Activated naive CD4-positive, alpha-beta T cell treated with anti-CD3 and anti-CD28 coated beads for 36 hours (primary cell): ENCODE measurements at regions not wholly inside any gene's neighbourhood (a gene's known extent, or its start where the extent isn't known, plus 50 kb on each side); places are given as distances from the start of the nearest gene placed in this dataset.

Experiments
- CTCF ChIA-PET: fragments of 350-600 bp; sonication (Branson Sonifier 250); formaldehyde crosslinking; loops from one replicate; lab custom pipeline; 2021; ENCODE audit warnings: antibody characterized with exemption; lab: Charles Lee
- DNase-seq: peaks from one replicate; pipeline ENCODE4 v3.0.0-alpha.2; 2020
- H3K27ac Mint-ChIP-seq: one replicate; pipeline ENCODE4 v1.8.0; 2021; ENCODE audit warnings: mild to moderate bottlenecking, mixed read lengths
- H3K27me3 Mint-ChIP-seq: one replicate; pipeline ENCODE4 v1.8.0; 2021; ENCODE audit warnings: low read depth, mixed read lengths
- H3K36me3 Mint-ChIP-seq: one replicate; pipeline ENCODE4 v1.8.0; 2021; ENCODE audit warnings: low read depth, mixed read lengths
- H3K4me1 Mint-ChIP-seq: one replicate; pipeline ENCODE4 v1.8.0; 2021; ENCODE audit warnings: low read depth, mixed read lengths
- H3K4me3 Mint-ChIP-seq: one replicate; pipeline ENCODE4 v1.8.0; 2021; ENCODE audit warnings: mild to moderate bottlenecking, moderate library complexity, mixed read lengths
- H3K9me3 Mint-ChIP-seq: one replicate; pipeline ENCODE4 v1.8.0; 2021; ENCODE audit warnings: mixed read lengths
- intact Hi-C: fragments of 100-400 bp; cut with micrococcal nuclease; formaldehyde crosslinking; loops from one replicate; pipeline ENCODE4 v1.15.1; 2023

DNA sequence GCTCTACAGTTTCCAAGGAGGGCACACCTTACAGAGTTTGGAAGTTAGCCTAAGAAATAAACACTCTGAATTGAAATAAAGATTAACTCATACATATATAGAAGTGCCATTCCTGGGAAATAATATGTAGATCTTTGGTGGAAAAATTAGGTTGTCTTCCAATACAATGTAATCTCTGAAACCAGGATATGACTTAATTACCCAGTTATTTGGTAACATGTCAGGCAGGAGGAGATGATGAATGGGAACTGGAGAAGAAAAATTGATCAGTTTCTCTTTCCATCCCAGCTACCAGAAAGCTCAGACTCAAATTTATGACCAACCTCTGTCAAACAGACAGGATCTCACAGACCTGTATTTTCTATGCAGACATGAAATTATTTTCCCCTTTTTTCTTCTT lies 215.2 kb upstream of the SNX2 start:
- no peak for DNase-seq
- Mint-ChIP-seq H3K4me3 (no peak overlapping the region), H3K4me1 (no peaks in the 10 kb centered on the region), H3K27me3 (no peaks in the 10 kb centered on the region), H3K36me3 (no peaks in the 10 kb centered on the region), H3K27ac (no peak overlapping the region), H3K9me3 (no peaks in the 10 kb centered on the region)
- intact Hi-C loops: no loop called here
- CTCF ChIA-PET: no interaction called here

DNA sequence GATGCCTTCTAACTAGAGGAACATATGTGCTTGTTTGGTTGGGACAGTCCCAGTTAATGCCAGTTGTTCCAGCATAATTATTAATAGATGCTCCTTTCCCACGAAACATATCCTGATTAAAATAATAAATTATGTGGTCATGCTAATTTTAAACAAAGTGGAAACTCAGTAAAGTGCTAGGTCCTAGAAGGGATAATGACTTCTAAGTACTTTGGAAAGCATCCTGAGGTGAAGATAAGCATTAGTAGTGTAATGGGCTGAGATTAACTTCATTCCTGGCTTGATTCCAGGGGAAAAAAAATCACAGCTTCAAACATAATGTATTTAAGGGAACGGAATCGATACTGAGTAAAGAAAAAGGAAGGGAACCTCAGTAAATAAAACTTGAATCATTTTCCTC lies 213.7 kb upstream of the SNX2 start:
- Mint-ChIP-seq H3K27me3 (peaks cover 2% of the 10 kb centered on the region), H3K27ac (no peak overlapping the region), H3K36me3 (no peaks in the 10 kb centered on the region), H3K4me3 (no peak overlapping the region), H3K9me3 (no peaks in the 10 kb centered on the region), H3K4me1 (no peaks in the 10 kb centered on the region)
- no peak for DNase-seq
- intact Hi-C loops: no loop called here
- CTCF ChIA-PET: no interaction called here

DNA sequence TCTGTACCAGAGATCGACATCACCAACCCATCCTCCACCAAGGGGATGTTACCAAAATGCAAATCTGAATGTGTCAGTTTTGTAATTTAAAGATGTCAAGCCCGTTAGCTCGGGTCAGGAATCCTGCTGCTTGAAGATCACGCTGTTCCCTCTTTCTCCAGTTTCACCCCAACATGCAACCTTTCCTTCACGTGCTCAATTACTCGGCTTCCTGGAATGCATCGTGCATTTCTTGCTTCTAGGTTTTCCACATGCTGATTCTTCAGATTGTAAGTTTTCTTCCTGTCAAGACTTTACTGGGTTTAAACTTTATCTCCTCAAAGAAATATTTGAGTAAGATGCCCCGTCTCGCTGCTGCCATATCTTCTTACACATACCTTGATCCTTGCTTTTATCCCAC lies 209.5 kb upstream of the SNX2 start:
- Mint-ChIP-seq H3K27me3 (peaks cover 2% of the 10 kb centered on the region), H3K27ac (no peak overlapping the region), H3K36me3 (no peaks in the 10 kb centered on the region), H3K9me3 (no peaks in the 10 kb centered on the region), H3K4me3 (no peak overlapping the region), H3K4me1 (no peaks in the 10 kb centered on the region)
- DNase-seq: no peak
- intact Hi-C loops: no loop called here
- CTCF ChIA-PET: no interaction called here

DNA sequence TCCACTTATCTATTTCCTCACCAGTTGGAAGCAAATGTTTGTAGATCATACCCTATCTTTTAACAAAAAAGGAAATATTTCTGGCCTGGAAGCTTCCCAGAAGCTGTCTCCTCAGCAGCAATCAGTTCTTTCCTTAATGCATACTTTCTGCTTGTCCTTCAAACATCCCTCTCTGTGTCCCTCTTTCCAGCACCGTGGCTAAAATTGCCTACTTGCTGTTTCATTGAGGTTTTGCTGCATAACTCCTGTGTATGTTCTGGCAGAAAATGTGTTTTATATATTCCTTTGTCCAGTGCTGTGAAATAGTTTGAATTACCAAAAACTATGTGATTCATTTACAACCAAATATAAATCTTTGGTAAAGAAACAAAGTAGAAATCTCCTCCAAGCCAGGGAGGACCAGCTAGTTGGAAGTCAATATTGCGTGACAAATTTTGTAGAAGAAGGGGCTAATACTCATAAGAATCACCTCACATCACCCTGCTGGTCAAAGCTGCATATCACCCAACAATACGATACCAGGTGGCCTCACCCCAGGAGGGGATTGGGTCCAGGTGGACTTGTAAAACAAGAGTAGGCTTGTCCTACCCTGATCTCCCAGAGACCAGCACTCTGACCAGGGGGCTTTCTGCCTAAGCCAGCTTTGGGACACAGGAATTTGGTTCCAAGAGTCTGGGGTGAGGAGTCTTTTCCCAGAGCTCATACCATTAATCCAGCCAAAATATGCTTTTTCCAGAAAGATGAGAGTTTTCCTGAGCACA lies 198.4 kb upstream of the SNX2 start:
- no peak for DNase-seq
- Mint-ChIP-seq H3K4me1 (no peaks in the 10 kb centered on the region), H3K9me3 (peaks cover 2% of the 10 kb centered on the region), H3K27ac (no peak overlapping the region), H3K4me3 (no peak overlapping the region), H3K27me3 (peaks cover 7% of the 10 kb centered on the region), H3K36me3 (no peaks in the 10 kb centered on the region)
- intact Hi-C loops: no loop called here
- CTCF ChIA-PET: no interaction called here

DNA sequence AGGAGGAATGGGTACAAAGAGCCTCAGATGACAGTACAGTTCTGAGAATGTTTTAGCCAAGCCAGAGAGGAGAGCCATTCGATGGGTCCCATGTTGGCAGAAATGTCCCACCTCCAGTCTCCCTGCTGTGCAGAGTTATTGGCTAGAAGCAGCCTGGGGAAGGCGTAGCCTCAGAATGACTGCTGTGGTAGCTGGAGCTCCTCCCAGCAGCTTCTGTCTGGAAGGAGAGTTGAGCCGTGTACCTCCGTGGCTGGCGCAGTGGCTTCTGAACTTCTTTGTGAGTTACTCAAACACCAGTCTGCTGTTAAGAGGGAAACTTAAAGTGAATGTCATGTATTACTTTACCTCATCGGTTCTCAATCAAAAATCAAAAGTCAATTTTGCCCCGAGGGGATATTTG lies 193.3 kb upstream of the SNX2 start:
- no peaks in the 10 kb centered on the region for H3K36me3 Mint-ChIP-seq
- H3K27me3 Mint-ChIP-seq: peaks cover 4% of the 10 kb centered on the region
- CTCF ChIA-PET: no interaction called here
- no peak for DNase-seq
- no peaks in the 10 kb centered on the region for H3K4me1 Mint-ChIP-seq
- no peak overlapping the region for H3K27ac Mint-ChIP-seq
- H3K4me3 Mint-ChIP-seq: no peak overlapping the region
- H3K9me3 Mint-ChIP-seq: no peaks in the 10 kb centered on the region
- intact Hi-C loops: no loop called here

DNA sequence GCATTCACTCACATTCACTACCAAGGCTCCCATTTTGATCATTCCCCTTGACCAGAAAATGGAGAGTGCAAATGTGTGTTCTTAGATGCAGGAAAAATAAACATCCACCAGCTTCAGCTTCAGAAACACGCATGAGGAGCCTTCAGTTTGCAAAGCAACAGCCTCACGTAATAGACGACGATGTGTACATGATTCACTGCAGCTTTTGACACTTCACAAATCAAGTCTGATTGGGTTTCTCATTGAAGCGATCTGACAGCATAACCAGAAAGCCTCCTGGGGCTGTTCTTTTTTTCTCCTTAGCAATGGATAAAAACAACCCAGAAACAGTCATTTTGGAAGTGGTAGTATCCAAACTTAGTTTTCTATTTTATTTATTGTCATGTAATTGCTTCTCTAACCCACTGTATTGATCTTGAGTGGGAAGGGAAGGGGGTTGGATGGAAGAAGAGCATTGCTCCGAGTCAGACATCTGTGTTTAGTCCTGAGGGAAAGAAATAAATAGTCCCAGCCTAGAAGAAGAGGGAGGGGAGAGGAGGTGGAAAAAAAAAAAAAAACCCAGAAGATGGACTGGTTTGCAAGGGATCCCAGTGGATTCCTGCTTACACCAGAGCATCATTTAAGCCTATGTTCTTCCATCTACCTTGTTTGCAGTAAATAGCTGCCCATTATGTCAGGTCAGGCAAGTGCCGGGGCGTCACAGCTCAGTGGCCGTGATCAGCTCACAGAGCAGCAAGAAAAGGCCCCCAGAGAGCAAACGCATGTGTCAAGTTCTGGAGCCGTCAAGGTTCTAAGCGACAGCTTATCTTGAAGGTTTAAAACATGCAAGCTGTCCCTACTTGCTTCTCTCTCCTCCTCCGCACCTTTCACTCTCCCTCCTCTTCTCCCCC lies 190.2 kb upstream of the SNX2 start:
- intact Hi-C loops: no loop called here
- Mint-ChIP-seq H3K4me3 (no peak overlapping the region), H3K27ac (no peak overlapping the region), H3K4me1 (no peaks in the 10 kb centered on the region), H3K27me3 (peaks cover 4% of the 10 kb centered on the region), H3K9me3 (no peaks in the 10 kb centered on the region), H3K36me3 (no peaks in the 10 kb centered on the region)
- CTCF ChIA-PET: no interaction called here
- no peak for DNase-seq

DNA sequence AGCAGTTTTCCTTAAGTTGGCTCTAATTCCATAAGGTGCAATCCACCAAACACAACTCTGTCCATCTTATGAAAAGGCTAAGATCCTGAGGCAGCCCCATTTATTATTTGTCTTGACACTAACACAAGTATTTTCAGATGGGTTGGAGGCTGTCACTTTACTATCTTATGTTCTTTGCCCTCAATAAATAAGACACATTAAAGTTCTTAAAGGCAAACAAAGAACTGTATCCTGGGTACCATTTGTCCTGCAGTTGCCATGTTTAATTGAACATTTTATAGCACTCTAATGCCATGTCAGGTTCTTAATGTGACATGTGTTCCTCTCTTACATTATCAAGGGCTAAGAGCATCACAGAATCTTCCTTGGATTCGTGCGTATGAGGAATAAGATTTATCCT lies 189.5 kb upstream of the SNX2 start:
- intact Hi-C loops: no loop called here
- H3K27ac Mint-ChIP-seq: no peak overlapping the region
- H3K36me3 Mint-ChIP-seq: no peaks in the 10 kb centered on the region
- CTCF ChIA-PET: no interaction called here
- H3K27me3 Mint-ChIP-seq: peaks cover 1% of the 10 kb centered on the region
- H3K4me1 Mint-ChIP-seq: no peaks in the 10 kb centered on the region
- no peak overlapping the region for H3K4me3 Mint-ChIP-seq
- no peaks in the 10 kb centered on the region for H3K9me3 Mint-ChIP-seq
- no peak for DNase-seq

DNA sequence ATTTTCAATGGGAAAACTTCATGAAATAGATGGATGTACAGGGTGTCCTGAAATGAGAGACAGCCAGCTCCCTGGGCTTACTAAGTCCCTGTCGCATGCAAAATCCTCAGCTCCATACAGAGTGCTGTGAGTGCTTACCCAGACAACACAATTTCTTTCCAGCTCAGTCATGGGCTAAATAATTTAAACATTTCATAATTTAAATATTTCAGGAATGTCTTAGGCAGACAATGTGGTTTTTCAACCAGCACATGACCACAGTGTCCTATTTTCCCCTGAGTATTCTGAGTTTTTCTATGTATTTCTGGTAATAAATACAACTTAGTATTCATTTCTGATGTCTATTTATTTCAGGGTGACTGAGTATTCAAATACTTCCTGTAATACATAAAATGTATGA lies 188.5 kb upstream of the SNX2 start:
- Mint-ChIP-seq H3K4me3 (no peak overlapping the region), H3K27me3 (no peaks in the 10 kb centered on the region), H3K27ac (no peak overlapping the region), H3K4me1 (no peaks in the 10 kb centered on the region), H3K9me3 (no peaks in the 10 kb centered on the region), H3K36me3 (no peaks in the 10 kb centered on the region)
- CTCF ChIA-PET: no interaction called here
- DNase-seq: no peak
- intact Hi-C loops: no loop called here

DNA sequence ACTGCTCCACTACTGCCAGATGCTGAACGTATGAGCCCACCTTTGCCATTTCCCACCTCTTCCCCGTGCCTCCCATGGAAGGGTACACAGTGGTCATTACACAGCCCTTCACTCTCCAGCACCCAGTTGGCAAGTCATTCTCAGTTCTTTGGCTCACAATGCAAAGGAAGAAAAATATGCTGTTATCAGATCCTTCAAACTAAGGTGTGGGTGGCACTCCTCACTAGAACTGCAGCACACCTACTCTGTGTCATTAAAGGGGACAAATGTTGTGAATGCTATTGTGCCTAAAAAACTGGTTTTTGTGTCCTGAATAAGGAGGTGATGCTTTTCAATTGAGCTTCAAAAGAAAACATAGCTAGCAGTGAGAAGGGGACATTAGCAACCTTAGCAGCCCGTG lies 183.1 kb upstream of the SNX2 start:
- CTCF ChIA-PET: no interaction called here

DNA sequence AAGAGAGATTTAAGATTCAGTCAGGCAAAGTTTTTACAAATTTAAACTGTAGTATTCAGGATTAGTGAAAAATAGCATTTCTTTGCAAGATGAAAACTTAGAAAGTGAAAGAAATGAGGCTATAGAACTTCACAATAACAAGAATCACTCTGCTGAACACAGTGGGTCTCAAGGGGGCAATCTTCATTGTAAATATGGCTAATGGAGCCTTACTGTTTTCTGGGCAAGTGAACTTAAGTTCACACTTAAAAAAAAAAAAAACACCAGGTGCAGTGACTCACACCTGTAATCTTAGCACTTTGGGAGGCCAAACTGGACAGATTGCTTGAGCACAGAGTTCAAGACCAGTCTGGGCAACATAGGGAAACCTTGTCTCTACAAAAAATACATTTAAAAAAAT lies 175.9 kb upstream of the SNX2 start:
- Mint-ChIP-seq H3K36me3 (no peaks in the 10 kb centered on the region), H3K27ac (no peak overlapping the region), H3K9me3 (no peaks in the 10 kb centered on the region), H3K4me3 (no peak overlapping the region), H3K4me1 (no peaks in the 10 kb centered on the region), H3K27me3 (peaks cover 4% of the 10 kb centered on the region)
- intact Hi-C loops: no loop called here
- CTCF ChIA-PET: no interaction called here
- DNase-seq: no peak

More for the DNA sequence above, 183.1 kb upstream of the SNX2 start:
- no peak for DNase-seq
- Mint-ChIP-seq H3K27ac (no peak overlapping the region), H3K9me3 (no peaks in the 10 kb centered on the region), H3K4me1 (no peaks in the 10 kb centered on the region), H3K4me3 (no peak overlapping the region), H3K36me3 (no peaks in the 10 kb centered on the region), H3K27me3 (no peaks in the 10 kb centered on the region)
- intact Hi-C loops: no loop called here

DNA sequence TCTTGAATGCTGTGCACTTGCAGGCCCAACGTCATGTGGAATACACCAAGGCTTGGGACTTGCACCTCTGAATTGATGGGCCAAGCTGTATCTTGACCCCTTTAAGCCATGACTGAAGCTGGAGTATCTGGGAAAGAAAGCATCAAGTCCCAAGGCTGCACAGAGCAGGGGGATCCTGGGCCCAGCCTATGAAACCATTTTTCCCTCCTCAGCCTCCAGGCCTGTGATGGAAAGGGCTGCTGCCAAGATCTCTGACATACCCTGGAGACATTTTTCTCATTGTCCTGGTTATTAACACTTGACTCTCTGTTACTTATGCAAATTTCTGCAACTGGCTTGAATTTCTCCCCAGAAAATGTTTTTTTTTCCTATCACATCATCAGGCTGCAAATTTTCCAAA lies 174.0 kb upstream of the SNX2 start:
- intact Hi-C loops: no loop called here
- Mint-ChIP-seq H3K4me3 (no peak overlapping the region), H3K27me3 (peaks cover 8% of the 10 kb centered on the region), H3K36me3 (no peaks in the 10 kb centered on the region), H3K27ac (no peak overlapping the region), H3K9me3 (no peaks in the 10 kb centered on the region), H3K4me1 (no peaks in the 10 kb centered on the region)
- CTCF ChIA-PET: no interaction called here
- DNase-seq: no peak

DNA sequence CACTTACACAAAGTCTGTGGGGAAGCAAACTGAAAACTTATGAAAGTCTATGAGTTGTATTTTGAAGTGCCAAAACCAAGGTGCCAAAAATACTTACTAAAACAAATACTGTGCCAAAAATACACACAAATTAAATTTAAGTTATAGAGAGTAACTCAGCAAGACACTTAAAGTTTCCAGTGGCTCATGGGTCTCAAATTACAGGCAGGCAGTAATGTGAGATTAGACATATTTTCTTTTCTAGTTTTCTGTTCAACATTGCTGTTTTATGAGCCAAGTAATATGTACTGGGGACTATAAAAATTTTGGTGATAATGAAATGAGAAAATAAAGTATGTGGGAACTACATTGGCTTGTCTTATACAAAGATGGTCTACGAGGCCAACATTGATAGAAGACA lies 172.2 kb upstream of the SNX2 start:
- Mint-ChIP-seq H3K4me3 (no peak overlapping the region), H3K4me1 (no peaks in the 10 kb centered on the region), H3K27me3 (peaks cover 10% of the 10 kb centered on the region), H3K27ac (no peak overlapping the region), H3K36me3 (no peaks in the 10 kb centered on the region), H3K9me3 (no peaks in the 10 kb centered on the region)
- CTCF ChIA-PET: no interaction called here
- no peak for DNase-seq
- intact Hi-C loops: no loop called here

DNA sequence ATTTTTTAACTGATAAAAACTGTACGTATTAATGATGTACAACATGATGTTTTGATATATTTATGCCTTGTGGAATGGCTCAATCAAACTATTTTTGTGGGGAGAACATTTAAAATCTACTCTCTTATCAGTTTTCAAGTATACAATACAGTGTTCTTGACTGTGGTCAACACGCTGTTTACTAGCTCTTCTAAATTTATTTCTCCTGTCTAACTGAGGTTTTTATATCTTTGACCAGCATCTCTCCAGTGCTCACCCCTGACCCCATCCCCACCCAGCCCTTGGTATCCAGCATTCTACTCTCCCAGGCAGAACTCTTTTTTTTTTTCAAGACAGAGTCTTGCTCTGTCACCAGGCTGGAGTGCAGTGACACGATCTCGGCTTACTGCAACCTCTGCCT lies 169.6 kb upstream of the SNX2 start:
- no peaks in the 10 kb centered on the region for H3K4me1 Mint-ChIP-seq
- H3K9me3 Mint-ChIP-seq: no peaks in the 10 kb centered on the region
- intact Hi-C loops: no loop called here
- H3K27me3 Mint-ChIP-seq: peaks cover 7% of the 10 kb centered on the region
- H3K27ac Mint-ChIP-seq: no peak overlapping the region
- no peak for DNase-seq
- CTCF ChIA-PET: no interaction called here
- H3K36me3 Mint-ChIP-seq: no peaks in the 10 kb centered on the region
- no peak overlapping the region for H3K4me3 Mint-ChIP-seq
